DOHH2 (cell line): ENCODE measurements at regions not wholly inside any gene's neighbourhood (a gene's known extent, or its start where the extent isn't known, plus 50 kb on each side); places are given as distances from the start of the nearest gene placed in this dataset.

Experiments
- EZH2phosphoT487 ChIP-seq: fragments of 200-600 bp; sonication (generic); IDR thresholded peaks from 2 replicates; pipeline ENCODE4 v1.6.1; 2017; ENCODE audit warnings: borderline replicate concordance, mild to moderate bottlenecking, antibody characterized with exemption, low read length, moderate library complexity, mixed read lengths
- TF ChIP-seq, protein P1 (sequence below): fragments of 200-600 bp; sonication (generic); IDR thresholded peaks from one replicate; pipeline ENCODE4 v1.5.1; 2014; ENCODE audit warnings: antibody characterized with exemption, mild to moderate bottlenecking, low read depth, low read length; ENCODE audit not compliant: poor library complexity, severe bottlenecking

DNA sequence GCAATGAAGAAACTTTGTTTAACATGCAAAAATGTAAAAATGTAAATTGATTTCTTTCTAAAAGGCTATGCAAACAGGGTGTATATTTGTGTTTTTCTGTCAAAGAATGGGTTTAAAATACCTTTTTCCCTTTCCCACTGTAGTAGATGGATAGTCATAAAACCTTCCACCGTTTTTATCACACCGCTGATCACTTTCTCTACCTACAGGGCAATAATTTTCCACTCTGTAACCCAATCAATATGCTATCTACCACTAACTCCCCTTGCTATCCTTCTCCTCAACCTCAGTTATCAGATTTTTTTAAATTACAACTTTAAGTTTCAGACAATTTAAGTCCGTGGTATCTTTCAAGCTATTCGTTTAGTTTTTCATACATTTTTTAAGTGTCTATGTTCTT lies 91.4 kb upstream of the ARID1B start:
- TF ChIP-seq, protein P1, sequence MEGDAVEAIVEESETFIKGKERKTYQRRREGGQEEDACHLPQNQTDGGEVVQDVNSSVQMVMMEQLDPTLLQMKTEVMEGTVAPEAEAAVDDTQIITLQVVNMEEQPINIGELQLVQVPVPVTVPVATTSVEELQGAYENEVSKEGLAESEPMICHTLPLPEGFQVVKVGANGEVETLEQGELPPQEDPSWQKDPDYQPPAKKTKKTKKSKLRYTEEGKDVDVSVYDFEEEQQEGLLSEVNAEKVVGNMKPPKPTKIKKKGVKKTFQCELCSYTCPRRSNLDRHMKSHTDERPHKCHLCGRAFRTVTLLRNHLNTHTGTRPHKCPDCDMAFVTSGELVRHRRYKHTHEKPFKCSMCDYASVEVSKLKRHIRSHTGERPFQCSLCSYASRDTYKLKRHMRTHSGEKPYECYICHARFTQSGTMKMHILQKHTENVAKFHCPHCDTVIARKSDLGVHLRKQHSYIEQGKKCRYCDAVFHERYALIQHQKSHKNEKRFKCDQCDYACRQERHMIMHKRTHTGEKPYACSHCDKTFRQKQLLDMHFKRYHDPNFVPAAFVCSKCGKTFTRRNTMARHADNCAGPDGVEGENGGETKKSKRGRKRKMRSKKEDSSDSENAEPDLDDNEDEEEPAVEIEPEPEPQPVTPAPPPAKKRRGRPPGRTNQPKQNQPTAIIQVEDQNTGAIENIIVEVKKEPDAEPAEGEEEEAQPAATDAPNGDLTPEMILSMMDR = no peak
- TF ChIP-seq EZH2phosphoT487 = no peak
